MM.1S (cell line): ENCODE measurements at regions not wholly inside any gene's neighbourhood (a gene's known extent, or its start where the extent isn't known, plus 50 kb on each side); places are given as distances from the start of the nearest gene placed in this dataset.

ENCODE experiments used
- DNase-seq: peaks from one replicate; pipeline ENCODE4 v3.0.0-alpha.2; 2015
- H2AFZ ChIP-seq: fragments of 300-600 bp; sonication (generic); 2 replicates; pipeline ENCODE4 v1.6.0; 2016; ENCODE audit warnings: antibody characterized with exemption, low read length
- H3F3A ChIP-seq: fragments of 300-600 bp; sonication (generic); 2 replicates; pipeline ENCODE4 v1.6.1; 2016; ENCODE audit warnings: mild to moderate bottlenecking, antibody characterized with exemption, low read length, moderate library complexity, mixed read lengths; ENCODE audit not compliant: insufficient read depth
- H3K27ac ChIP-seq: fragments of 300-600 bp; sonication (generic); 2 replicates; pipeline ENCODE4 v1.5.1; 2016; ENCODE audit warnings: mild to moderate bottlenecking, low read length
- H3K27me3 ChIP-seq: fragments of 300-600 bp; sonication (generic); replicated peaks from 2 replicates; pipeline ENCODE4 v1.6.0; 2016; ENCODE audit warnings: low read length; ENCODE audit not compliant: insufficient read depth
- H3K36me3 ChIP-seq: fragments of 300-600 bp; sonication (generic); replicated peaks from 2 replicates; pipeline ENCODE4 v1.6.1; 2016; ENCODE audit warnings: mild to moderate bottlenecking, low read length, mixed read lengths; ENCODE audit not compliant: insufficient read depth
- H3K4me1 ChIP-seq: fragments of 300-600 bp; sonication (generic); 2 replicates; pipeline ENCODE4 v1.6.1; 2016; ENCODE audit warnings: low read length, mixed read lengths
- H3K4me2 ChIP-seq: fragments of 300-600 bp; sonication (generic); 2 replicates; pipeline ENCODE4 v1.6.0; 2016; ENCODE audit warnings: low read depth, low read length
- H3K4me3 ChIP-seq: fragments of 300-600 bp; sonication (generic); 2 replicates; pipeline ENCODE4 v1.5.1; 2016; ENCODE audit warnings: low read length, mixed read lengths
- H3K79me2 ChIP-seq: fragments of 300-600 bp; sonication (generic); 2 replicates; pipeline ENCODE4 v1.6.1; 2016; ENCODE audit warnings: mixed run types, low read length, mixed read lengths
- H3K9ac ChIP-seq: fragments of 300-600 bp; sonication (generic); 2 replicates; pipeline ENCODE4 v1.6.1; 2016; ENCODE audit warnings: low read length, mixed read lengths
- H3K9me2 ChIP-seq: fragments of 300-600 bp; sonication (generic); replicated peaks from 2 replicates; pipeline ENCODE4 v1.6.1; 2016; ENCODE audit warnings: mild to moderate bottlenecking, low read length, mixed read lengths; ENCODE audit not compliant: insufficient read depth
- H3K9me3 ChIP-seq: fragments of 300-600 bp; sonication (generic); replicated peaks from 2 replicates; pipeline ENCODE4 v1.6.1; 2016; ENCODE audit warnings: mild to moderate bottlenecking, low read length, mixed read lengths; ENCODE audit not compliant: insufficient read depth
- H4K20me1 ChIP-seq: fragments of 300-600 bp; sonication (generic); 2 replicates; pipeline ENCODE4 v1.6.1; 2016; ENCODE audit warnings: mild to moderate bottlenecking, low read length, moderate library complexity, mixed read lengths; ENCODE audit not compliant: insufficient read depth
- CTCF ChIP-seq: fragments of 300-600 bp; sonication (generic); IDR thresholded peaks from 2 replicates; pipeline ENCODE4 v1.5.1; 2016; ENCODE audit warnings: antibody characterized with exemption, low read length, mixed read lengths
- EZH2 ChIP-seq: fragments of 300-600 bp; sonication (generic); optimal IDR thresholded peaks from 2 replicates; pipeline ENCODE3; 2017; ENCODE audit warnings: low read depth, mild to moderate bottlenecking, antibody characterized with exemption, low read length, mixed read lengths
- EZH2phosphoT487 ChIP-seq: fragments of 300-600 bp; sonication (generic); IDR thresholded peaks from 2 replicates; pipeline ENCODE4 v1.6.1; 2018; ENCODE audit warnings: antibody characterized with exemption, low read length

DNA sequence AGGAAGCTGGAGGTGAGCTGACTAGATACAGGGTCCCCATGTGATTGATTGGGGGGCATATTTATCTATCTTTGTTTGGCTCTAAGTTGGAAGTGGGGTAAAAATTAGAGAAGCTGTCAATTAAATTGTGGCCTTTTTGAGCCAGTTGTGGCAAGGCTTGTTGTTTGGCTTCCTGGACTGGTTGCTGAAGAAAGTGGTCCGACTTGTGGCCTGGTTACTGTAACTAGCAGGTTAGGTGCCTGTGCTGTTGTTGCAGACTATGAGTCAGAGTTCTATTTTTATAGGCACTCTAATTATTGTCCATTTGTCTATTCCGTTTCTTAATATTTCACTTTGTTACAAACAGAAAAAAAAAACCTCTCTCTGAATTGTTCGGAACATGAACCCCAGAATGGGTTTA, 129.1 kb upstream of the CNTN6 start:
- TF ChIP-seq CTCF (no peak), EZH2 (no peak), EZH2phosphoT487 (no peak)
- no peak overlapping the region for H3K4me2 ChIP-seq
- no peaks in the 10 kb centered on the region for H3K36me3 ChIP-seq
- no peaks in the 10 kb centered on the region for H3F3A ChIP-seq
- no peak overlapping the region for H3K4me3 ChIP-seq
- no peaks in the 10 kb centered on the region for H3K9me3 ChIP-seq
- no peak overlapping the region for H3K9ac ChIP-seq
- H2AFZ ChIP-seq = no peak overlapping the region
- H3K27me3 ChIP-seq = no peaks in the 10 kb centered on the region
- H3K79me2 ChIP-seq = no peaks in the 10 kb centered on the region
- no peak overlapping the region for H3K27ac ChIP-seq
- H4K20me1 ChIP-seq = no peaks in the 10 kb centered on the region
- H3K4me1 ChIP-seq = no peaks in the 10 kb centered on the region
- H3K9me2 ChIP-seq = no peaks in the 10 kb centered on the region
- DNase-seq = no peak

- DNase-seq = no peak
- no peak overlapping the region for H2AFZ ChIP-seq
- no peak overlapping the region for H3K27ac ChIP-seq
- no peak overlapping the region for H3K4me3 ChIP-seq
- H3K79me2 ChIP-seq = no peaks in the 10 kb centered on the region
- no peak overlapping the region for H3K4me2 ChIP-seq
- no peaks in the 10 kb centered on the region for H3K9me2 ChIP-seq
- H3F3A ChIP-seq = no peaks in the 10 kb centered on the region
- TF ChIP-seq CTCF (no peak), EZH2phosphoT487 (no peak), EZH2 (no peak)
- no peaks in the 10 kb centered on the region for H3K4me1 ChIP-seq
- no peaks in the 10 kb centered on the region for H3K36me3 ChIP-seq
- no peak overlapping the region for H3K9ac ChIP-seq
- H4K20me1 ChIP-seq = no peaks in the 10 kb centered on the region
- no peaks in the 10 kb centered on the region for H3K27me3 ChIP-seq
- no peaks in the 10 kb centered on the region for H3K9me3 ChIP-seq
Measured at GRCh38 chr3:965826-966225, 127.0 kb upstream of the CNTN6 start.

- no peak overlapping the region for H3K27ac ChIP-seq
- no peak overlapping the region for H3K4me2 ChIP-seq
- H3K9me3 ChIP-seq = no peaks in the 10 kb centered on the region
- no peaks in the 10 kb centered on the region for H3K4me1 ChIP-seq
- no peak overlapping the region for H2AFZ ChIP-seq
- no peaks in the 10 kb centered on the region for H4K20me1 ChIP-seq
- H3K79me2 ChIP-seq = no peaks in the 10 kb centered on the region
- H3K36me3 ChIP-seq = no peaks in the 10 kb centered on the region
- H3K9me2 ChIP-seq = no peaks in the 10 kb centered on the region
- no peak for DNase-seq
- H3K9ac ChIP-seq = no peak overlapping the region
- H3K4me3 ChIP-seq = no peak overlapping the region
- H3K27me3 ChIP-seq = no peaks in the 10 kb centered on the region
- no peaks in the 10 kb centered on the region for H3F3A ChIP-seq
- TF ChIP-seq CTCF (no peak), EZH2phosphoT487 (no peak), EZH2 (no peak)
Measured at GRCh38 chr3:966341-966740, 126.5 kb upstream of the CNTN6 start.

- no peak overlapping the region for H2AFZ ChIP-seq
- H3K9me3 ChIP-seq = no peaks in the 10 kb centered on the region
- H3K9me2 ChIP-seq = no peaks in the 10 kb centered on the region
- no peak for TF ChIP-seq CTCF
- TF ChIP-seq EZH2phosphoT487 = no peak
- TF ChIP-seq EZH2 = no peak
- no peaks in the 10 kb centered on the region for H3K79me2 ChIP-seq
- no peaks in the 10 kb centered on the region for H4K20me1 ChIP-seq
- no peaks in the 10 kb centered on the region for H3K36me3 ChIP-seq
- H3K4me2 ChIP-seq = no peak overlapping the region
- no peaks in the 10 kb centered on the region for H3K4me1 ChIP-seq
- H3K27me3 ChIP-seq = no peaks in the 10 kb centered on the region
- no peak for DNase-seq
- no peaks in the 10 kb centered on the region for H3F3A ChIP-seq
- no peak overlapping the region for H3K4me3 ChIP-seq
- H3K9ac ChIP-seq = no peak overlapping the region
- H3K27ac ChIP-seq = no peak overlapping the region
Measured at GRCh38 chr3:973340-973739, 119.5 kb upstream of the CNTN6 start.
